HG02642 (cell line): ENCODE measurements at regions not wholly inside any gene's neighbourhood (a gene's known extent, or its start where the extent isn't known, plus 50 kb on each side); places are given as distances from the start of the nearest gene placed in this dataset.
"Not testable (repeated sequence)": the region's sequence is repeated elsewhere in the genome, so short reads cannot be mapped to it uniquely, and the experiment has no call there.

Experiments
- ATAC-seq: cut with Tn5 transposase; IDR thresholded peaks from one replicate; pipeline ENCODE4 v1.9.1; 2021; ENCODE audit warnings: mild to moderate bottlenecking; ENCODE audit not compliant: unreplicated experiment, poor library complexity

DNA sequence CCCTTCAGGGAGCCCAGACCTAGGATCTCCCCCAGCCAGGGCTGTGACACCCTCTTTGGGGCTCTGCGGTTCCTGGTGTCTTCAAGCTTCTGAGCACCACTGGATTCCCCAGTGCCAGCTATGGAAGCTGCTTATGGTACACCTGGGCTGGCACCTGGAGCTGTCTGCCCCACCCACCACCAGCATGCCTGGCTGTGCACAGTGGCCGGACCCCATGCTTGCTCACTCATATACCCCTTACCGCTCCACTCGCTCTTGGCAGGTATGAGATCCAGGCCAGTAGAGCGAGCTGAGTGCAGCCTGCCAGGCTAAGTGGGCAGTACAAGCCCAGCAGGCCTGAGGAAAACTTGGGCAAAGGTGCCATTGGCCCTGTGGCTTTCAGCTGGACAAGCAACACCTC lies 114.0 kb downstream of the DACT1 start:
- no peak for ATAC-seq

DNA sequence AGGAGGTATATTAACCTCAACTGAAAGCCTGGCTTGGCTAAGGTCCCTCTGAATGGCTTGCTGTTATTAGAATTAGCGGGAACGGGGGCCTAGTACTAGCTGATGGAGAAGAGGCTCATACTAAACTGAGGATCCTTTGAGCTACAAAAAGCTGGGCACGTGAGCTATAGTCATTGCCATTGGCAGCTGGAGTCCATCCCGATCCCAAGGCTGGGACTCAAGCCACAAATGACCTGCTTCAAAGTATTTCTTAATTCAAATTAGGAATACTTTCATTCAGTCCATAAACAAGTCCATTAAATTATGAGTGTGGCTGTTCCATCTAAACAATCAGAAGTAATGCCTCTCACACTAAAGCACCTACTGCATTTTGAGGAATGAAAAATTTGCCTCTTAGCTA lies 114.5 kb downstream of the DACT1 start:
- ATAC-seq: no peak

DNA sequence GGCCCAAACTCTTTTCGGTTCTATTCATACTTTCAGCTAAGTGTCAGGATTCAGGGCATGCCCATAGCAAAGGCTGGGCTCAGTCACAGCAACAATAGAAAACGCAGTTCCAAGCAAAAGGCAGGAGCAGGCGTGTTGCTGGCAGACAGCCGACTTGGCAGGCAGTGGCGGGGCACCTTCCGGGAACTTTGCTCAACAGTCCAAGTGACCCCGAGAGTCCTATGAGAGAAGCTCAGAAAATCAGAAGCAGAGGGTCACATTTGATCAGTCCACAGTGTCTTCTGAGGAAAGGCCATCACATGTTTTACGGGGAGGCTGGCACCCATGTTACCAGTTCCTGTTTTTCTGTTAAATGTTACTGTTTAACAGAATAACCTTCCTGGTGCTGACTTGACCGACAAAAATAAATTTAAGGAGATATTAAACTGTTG lies 115.0 kb downstream of the DACT1 start:
- ATAC-seq: no peak

DNA sequence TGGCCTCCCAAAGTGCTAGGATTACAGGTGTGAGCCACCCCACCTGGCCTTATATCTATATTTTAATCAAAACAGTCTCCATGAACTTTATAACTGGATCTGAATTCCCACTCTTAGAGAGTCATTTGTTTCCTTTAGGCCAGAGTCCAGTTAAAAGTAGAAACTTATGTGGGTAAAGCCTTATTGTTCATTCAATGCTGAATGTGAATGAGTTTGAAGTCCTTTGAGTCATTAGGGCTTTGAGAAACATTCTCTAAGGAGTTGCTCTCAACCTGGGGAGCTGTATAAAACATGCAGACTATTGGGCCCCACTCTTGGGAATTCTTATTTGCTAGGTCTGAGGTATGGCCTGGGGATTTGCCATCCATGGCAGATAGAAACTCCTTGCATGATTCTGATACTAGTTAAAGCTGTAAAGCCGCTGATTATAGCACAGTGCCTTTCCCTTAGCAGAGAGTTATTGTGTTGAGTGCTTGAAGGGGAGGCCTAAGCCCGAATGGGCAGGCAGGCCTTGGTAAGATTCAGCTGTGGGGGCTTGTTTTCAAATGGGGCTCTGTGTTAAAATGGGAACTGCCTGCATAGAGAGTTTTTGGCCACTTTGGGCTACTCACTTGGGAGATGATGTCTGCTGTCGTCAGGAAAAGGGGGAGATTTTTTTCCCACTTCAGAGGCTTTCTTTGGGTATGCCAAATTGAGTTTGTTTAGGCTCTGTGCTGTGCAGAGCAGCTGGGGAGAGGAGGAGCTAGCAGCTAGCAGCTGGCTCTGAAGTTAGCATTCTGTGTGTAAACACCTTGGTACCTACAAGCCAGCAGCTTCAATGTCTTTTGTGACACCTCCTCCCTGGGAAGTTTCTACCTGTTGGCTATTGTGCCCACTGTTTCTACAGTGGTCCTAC lies 117.5 kb downstream of the DACT1 start:
- ATAC-seq: no peak

DNA sequence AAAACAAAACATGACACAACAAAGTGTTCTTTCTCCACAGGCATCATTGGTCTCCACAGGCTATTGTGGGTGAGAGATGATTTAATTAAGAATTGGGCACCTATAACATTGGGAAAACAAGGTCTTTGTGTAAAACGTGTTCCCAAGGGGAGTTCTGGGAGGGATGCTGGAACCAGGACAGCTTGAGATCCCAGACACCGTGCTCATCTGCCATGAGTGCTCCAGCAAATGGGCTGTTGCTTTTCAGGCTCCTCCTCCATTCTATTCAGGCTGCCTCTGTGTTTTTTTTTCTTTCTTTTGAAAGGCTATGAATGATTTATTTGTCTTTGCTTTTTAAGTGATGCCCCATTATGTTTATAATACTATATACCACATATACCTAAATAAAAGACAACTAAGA lies 122.4 kb downstream of the DACT1 start:
- ATAC-seq: no peak

DNA sequence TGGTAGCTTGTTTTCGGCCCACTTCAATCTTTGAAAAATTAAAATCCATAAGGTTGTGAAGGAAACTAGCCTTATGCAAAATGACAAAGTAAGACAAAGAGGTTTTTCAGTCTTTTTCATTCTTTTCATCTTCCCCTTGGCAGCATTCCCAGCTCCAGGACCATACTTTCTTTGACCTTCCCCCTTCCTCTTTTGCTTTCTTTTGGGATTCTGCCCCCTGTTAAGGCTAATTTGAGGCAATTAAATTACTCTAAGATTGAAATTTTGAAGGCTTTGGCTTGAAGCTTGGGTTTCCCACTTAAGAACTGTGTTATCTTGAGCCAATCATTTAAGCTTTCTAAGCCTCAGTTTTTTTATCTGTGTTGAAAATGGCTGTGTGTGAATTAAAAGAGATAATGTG lies 124.9 kb downstream of the DACT1 start:
- ATAC-seq: no peak

DNA sequence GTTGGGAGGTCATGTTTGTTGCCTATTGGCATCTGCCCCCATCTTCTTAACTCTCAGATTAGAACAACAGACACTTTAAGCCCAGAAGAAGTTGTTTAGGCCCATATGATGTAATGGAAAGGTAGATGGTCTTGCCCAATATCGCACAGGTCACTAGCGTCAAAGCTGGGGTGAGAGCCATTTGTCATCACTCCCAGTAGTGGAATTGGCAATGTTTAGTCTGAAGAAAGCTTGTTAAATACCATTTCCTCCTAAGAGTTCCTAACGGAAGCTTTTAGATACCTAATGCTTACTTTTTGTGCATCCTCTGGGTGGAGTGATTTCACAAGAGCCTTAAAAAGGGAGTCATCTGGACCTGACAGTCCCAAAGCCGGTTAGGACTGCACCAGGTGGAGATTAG lies 125.4 kb downstream of the DACT1 start:
- ATAC-seq: no peak

DNA sequence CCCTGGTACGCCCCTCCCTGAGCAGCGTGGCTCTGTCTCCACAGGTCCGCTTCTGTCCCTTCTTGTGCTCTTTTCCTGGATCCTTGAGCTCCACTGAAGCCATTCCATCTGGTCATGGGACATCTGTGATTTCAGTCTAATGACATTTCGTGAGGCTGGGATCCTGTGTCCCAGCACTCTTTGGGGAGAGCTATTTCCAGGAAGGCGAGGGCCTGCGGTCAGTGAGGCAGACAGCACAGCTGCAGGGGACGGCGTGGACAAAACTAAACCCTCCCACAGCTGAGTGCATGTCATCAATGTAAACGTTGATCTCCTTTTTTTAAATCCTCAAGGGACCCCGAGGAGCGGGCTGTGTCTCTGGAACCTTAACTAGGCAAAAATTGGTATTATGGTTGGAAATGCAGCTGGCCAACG lies 127.7 kb downstream of the DACT1 start:
- ATAC-seq: no peak

DNA sequence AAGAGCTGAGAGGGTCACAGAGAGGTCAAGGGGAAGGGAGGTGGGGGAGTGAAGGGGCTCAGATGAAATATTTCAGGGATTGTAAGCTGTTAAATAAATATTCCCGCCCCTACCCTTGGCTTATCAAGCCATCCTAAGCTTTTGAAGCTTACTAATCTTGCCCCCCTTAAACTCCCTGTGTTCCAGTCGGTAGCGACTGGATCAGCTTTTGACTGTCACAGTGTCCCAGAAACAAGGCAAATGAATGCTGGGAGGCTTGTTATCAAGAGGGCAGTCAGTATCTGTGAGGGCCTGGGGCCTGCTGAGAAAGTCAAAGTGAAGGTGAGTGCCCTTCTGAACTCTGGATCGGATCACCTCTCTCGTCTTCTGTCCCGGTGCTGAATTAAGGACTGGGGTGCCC lies 128.1 kb downstream of the DACT1 start:
- ATAC-seq: no peak

DNA sequence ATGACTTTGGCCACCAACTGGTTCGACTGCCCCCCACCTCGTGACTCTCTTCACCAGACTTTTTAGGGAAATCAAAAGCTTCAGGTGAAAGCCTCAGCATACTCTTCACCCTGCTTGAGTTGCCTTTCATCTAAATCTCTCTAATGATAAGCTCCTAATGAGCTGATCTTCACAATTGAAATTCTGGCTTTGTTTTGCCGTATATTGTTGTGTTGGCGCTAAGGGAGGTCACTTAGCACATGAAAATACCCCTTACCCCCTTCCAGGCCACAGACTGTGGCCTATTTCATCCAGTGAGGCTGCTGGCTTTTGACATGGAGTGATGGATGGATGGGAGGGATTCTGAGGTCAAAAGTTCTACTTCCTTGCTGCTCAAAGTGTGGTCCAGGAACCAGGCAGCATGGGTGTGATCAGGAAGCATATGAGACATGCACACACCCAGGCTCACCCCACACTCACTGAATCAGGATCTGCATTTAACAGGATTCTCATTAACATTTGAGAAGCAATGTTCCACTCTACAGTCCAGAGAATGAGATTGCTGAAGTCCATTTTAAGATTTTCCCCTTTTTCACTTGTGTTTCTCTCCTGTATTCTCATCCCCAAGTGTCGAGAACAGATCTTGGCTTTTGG lies 131.4 kb downstream of the DACT1 start:
- no peak for ATAC-seq

DNA sequence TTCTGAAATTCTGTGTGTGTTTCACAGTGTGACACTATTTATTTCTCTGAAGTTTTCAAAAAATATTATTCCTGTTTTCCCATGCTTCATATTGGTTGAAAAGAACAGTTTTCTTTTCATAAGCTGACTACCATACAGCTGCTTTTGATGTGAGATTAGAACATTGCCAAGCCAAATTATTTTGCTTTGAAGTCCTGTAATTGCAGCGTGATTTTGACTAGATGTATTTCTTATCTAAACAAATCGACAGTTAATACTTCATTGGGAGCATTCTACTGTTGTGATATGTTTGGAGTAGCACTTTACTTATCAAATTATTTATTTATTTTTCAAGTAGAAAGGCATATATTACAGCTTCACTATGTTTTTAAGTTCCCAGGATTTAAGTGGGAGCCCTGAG lies 132.0 kb downstream of the DACT1 start:
- no peak for ATAC-seq

DNA sequence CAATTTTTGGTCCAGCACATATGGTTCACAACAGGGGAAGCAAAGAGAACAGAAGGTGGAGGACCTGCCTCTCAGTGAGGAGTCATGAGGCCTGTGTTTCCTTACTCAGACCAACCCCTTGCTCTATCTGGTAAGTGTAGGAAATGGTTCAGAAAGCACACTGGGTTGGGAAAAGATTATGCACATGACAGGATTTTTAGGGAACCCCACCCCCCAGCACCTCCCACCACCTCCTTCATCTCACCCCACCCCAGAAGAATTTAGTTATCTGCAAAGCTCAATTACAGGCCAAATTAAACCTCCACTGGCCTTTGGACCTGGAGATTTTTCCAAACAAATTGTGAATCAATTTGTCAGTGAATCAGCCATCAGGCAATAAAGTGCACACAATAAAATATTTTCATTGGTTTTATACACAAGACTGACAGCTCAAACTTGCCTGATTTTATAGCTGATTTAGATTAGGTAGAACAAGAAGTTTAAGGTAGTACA lies 132.8 kb downstream of the DACT1 start:
- no peak for ATAC-seq

DNA sequence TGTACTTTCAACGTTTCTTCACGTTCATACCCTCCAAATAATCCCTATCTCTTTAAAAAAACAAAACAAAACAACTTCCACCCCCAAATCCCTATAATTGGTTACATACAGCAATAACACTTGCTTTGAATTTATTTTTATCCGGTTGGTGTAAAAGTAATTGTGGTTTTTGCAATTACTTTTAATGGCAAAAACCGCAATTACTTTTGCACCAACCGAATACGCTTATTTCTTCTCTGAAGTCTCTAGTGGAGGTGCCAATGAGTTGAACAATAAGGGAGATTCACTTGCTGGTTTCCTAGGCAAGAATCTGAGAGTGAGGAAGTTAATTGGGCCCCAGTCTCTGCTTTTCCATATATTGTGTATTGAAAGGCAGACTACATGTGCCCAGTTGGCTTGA lies 133.3 kb downstream of the DACT1 start:
- ATAC-seq: no peak

DNA sequence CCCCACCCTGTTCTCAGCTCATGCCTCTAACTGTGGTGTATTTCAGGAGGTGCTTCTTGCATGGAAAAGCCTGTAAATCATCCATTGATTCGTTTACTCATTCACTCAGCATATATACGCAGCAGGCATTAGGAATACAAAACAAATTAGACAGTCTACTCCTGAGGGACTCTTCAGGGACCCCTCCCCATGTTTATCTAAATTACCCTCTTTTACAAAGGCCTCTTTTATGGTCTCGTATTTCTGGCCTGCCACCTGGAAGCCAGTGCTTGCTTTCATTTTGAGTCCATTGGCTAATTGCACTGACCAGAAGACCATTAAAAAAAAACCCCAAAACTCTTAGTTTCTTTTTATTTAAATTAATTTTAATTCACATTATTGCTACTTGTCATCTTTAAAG lies 134.4 kb downstream of the DACT1 start:
- ATAC-seq: no peak

DNA sequence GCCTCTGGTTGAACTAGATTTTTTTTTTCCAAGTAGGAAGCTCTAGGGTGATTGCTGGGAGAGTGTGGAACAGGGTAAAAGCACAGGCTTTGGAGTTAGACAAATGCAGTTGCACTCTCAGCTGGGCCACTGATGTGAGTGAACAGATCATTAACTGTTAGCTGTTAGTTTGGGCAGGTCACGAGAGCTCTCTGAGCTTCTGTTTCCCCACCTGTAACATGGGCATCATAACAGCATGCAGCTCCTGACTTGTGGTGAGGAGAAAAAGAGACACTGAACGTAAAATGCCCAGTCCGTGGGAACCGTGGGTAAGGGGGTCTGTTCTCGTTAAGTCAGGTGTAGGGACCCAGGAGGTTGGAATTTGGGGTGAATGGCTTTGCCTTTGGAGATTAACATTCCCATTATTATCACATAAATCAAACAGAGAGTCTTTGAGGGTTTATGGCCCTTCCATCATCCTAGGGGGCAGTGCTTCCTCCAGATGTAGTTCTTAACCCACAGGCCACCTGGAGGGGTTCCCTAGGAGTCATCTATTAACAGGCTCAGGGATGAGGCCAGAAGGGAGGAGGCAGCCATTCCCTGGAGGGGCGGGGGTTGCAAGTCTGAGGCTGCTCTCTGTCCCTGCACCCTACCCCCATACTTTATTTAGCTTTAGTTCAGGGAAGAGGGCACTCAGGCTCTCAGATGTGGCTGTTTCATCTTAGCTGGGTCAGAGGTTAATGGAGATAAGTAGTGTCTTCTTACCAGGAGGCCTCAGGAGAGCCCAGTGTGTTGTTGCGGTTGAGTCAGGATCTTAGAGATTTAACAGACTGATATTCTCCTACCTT lies 135.2 kb downstream of the DACT1 start:
- ATAC-seq: no peak

DNA sequence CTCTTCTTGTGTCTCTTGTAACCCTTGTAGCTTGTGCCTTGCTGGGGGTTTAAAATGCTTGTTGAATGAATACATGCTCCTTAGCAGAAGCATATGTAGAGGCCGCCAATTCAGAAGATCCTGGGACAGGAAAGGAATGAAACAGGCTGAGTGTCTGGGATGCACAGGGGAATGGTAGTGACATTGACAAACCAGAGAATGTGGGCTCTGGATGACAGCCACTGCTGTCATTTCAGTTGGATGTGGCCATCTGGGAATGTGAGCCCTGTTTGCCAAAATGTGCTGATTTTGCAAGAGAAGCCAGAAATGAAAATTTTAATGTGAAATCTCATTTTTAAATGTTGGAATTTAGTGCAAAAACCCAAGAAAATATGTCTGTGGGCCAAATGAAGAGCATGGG lies 136.8 kb downstream of the DACT1 start:
- no peak for ATAC-seq

DNA sequence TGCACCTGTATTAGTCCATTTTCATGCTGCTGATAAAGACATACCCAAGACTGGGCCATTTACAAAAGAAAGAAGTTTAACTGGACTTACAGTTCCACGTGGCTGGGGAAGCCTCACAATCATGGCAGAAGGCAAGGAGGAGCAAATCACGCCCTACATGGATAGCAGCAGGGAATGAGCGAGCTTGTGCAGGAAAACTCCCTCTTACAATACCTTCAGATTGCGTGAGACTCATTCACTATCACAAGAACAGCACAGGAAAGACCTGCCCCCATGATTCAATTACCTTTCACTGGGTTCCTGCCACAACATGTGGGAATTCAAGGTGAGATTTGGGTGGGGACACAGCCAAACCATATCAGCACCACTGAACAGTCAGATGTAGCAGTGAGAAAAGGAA lies 137.4 kb downstream of the DACT1 start:
- not testable (repeated sequence) for ATAC-seq

DNA sequence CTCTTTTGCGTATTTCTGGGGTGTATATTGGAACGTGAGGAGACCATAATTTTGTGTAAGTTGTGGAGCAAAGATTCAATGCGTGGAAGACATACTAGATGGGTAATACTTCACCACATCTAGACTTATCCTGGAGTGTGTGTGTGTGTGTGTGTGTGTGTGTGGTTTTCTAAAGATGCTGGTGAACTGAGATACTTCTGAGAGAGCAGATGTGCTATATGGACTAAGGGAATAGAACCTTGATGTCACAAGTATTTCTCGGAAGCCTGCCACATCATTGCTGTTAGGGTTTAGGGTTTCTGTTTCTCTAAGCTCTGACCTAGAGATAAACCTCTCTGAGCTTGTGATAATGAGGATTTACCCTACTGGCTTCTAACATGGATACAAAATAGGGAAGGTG lies 138.8 kb downstream of the DACT1 start:
- ATAC-seq: no peak

DNA sequence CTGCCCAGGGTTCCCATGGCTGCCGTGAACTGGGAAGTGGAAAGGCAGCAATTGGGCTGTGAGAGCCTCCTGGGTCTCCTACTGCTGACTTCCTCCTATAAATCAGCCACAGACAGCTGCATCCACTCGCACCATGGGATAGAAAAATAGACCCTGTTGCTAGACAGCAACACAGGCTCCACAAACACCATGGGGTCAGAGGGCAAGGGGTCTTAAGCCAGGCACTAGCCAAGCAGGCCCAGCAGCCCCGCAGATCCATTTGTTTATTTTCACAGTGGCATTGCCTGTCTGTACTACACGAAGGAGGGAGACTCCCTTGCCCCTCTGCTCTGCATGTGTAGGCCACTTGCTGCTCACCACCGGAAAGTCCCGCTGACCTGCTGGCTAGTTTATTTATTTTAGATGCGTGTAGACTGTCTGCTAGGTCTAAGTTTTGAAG lies 139.8 kb downstream of the DACT1 start:
- no peak for ATAC-seq

DNA sequence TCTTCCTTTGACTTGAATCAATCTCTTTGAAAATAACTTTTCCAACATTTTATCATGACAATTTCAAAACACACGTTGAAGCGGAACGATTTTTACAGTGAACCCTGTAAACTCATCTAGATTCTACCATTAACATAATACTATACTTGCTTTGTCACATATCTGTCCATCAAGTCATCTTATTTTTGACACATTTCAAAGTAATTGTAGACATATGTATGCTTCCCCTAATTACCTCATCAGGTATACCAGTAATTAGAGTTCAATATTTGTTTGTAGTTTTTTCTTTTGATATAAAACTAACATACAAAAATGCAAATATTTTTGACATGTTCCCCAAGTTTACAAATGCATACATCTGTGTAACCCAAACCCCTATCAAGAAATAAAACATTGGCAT lies 140.4 kb downstream of the DACT1 start:
- ATAC-seq: no peak

DNA sequence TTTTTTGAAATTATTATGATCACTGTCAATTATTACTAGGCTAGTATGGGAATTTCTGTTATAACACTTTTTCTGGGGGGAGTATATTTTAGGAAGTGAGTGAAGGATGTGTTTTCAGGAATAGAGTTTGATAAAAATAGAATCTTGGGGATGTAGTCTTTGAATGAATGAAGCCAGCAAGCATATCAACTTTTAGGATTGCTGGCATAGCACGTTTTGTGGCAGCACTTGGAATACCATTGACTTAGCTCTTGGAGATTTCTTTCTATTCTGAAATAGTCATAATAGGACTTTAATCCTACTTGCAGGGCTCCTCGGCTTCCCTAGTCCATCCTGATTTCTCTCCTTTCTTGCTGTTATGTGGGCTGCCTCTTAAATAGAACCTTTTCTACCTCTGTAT lies 141.6 kb downstream of the DACT1 start:
- no peak for ATAC-seq
